ENCODE measurements at regions not wholly inside any gene's neighbourhood (a gene's known extent, or its start where the extent isn't known, plus 50 kb on each side); places are given as distances from the start of the nearest gene placed in this dataset.
"Not testable (repeated sequence)": the region's sequence is repeated elsewhere in the genome, so short reads cannot be mapped to it uniquely, and the experiment has no call there.

DNA sequence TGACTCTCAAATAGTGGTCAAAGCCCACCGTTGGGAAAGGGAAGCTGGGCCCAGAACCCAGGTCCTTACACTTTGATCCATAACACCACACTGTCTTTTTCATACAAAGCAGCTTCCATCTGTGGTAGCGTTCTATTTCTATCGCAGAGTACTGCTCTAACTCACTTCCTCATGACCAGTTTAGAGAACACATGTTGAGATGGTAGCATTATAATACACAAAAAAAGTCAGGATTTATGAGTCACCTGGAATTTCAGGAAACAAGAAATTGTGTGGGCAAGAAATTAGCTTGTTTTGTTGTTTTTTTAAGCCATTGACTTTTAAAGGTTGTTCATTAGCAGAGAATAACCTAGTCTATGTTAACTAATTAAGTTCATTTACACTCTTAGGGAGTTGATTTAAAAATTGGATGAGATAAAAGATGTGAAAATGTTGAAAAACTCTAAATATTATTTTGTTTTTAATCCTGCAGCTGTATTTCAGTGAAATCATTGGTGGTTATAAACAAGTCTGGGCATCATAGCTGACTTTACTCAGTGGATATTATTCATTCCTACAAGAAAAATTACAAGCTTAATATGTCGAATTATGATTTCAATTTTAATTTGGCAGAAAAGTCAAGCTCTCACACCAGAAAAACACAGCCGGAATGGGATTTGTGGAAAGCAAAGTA lies 1011.1 kb upstream of the HS3ST1 start:
- no peak for DNase-seq

DNA sequence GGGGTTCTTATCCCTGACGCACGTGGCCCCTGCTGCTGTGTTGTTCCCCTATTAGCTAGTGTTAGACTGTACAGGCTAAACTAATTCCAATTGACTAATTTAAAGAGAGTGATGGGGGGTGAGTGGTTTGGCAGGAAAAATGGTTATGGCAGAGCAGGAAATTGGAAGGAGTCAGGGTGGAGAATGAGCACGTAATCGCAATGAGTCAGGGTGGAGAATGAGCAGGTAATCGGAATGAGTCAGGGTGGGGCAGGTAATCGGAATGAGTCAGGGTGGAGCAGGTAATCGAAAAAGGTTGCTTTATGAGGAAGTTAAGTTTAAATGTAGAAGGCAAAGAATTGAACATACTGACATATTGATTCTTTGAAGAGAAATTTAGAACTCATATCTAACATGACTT lies 1002.6 kb upstream of the HS3ST1 start:
- not testable (repeated sequence) for DNase-seq

DNA sequence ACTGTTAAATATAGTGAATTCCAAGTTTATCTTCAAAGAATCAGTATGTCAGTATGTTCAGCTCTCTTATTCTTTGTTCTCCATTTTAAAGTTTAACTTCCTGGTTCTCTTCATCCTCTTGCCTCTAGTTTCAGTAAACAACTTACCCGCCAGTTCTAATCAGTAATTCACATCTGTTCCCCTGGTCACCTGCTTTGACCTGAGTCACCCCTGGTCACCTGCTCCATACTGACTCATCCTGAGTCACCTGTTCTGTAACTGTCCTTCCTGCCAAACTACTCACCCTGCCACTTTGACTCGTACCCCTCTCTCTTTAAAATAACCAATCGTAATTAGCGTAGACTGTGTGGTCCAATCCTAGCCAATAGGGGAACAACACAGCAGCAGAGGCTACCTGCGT lies 992.7 kb upstream of the HS3ST1 start:
- DNase-seq: no peak

DNA sequence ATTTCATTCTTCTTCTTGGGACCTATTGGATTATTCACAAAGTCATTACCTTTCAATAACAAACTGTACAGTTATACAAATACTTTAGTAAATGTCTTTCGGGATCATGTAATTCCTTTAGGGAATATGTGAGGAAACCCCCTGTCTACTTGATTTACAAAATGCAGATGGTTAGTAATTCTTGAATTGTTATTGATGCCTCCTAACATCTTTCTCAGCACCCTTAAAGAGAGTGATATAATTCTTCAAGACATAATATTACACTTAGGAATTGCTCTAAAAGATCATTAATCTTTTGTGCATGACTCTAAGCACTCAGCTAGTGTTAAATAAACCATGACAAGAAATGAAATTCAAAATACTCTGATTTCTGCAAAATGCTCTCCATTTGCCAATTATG lies 988.1 kb upstream of the HS3ST1 start:
- no peak for DNase-seq

DNA sequence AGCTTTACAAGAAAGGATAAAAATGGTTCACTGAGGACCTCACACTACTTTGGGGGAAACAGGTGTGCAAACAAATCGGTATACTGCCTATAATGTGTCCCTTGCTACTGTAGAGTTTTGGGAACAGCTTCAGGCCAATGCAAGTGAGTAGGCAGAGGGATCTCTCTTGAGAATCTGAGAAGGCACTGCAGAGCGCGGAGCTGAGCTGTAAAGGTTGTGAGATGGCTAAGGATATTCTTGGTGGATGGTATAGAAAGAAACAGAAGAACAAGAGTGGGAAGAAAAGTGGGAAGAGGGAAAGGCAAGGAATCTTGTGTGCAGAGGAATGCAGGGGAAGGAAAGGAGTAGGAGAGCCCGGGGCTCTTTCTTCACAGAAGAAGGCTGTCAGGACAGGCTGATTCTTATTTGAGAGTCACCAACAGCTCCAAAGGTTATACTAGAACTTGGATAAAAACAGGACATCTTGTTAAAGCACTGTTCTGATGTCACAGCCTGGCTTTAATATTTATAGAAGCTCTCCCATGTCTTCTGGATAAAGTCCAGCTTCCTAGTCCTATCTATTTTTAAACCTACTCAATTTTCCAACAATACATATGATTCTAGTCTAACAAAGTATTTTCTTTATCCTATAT lies 985.6 kb upstream of the HS3ST1 start:
- DNase-seq: no peak

DNA sequence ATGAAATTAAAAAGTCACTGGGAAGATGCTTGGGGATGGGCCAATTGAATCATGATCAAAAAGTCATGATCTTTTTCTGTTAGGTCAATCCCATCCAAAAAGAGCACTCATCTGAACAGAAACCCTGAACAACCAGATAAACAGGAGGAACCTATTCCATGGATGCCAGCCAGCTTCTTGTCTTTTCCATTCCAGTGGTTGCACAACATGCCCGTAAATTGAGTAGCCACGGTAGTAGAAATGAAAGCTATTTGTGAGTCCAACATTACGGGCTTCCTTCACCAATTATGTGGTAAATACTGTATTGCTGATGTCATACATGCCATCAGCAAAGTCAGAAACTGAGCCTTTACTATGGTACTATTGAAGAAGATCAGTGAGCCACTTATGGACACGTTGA lies 982.4 kb upstream of the HS3ST1 start:
- no peak for DNase-seq

DNA sequence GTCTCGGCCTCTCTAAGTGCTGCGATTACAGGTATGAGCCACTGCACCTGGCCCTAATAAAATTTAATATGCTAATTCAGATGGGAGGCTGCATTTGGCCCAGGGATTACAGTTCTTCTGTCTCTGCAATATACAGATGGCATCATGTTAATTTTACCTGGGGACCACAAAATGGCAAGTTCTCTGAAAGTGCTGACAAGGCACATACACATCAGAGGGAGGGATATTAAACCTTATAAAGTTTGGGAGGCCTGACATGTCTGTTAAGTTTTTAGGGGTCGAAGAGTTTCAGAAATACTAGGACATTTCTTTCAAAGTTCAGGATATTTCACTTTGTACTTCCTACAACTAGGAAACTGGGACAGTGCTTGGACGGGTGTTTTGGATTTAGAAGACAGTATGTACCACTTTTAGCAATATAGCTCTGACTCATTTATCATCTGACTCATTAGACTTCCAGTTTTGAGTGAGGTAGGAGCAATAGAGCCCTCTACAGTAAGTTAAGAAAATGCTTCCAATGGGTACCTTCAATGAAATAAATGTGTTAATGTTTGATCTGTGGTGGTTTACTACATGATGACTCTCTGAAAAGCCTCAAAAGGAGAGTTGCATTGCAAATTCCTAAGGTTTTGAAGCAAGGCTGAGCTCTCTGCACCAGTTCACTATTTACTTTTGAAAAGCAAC lies 981.0 kb upstream of the HS3ST1 start:
- DNase-seq: no peak

DNA sequence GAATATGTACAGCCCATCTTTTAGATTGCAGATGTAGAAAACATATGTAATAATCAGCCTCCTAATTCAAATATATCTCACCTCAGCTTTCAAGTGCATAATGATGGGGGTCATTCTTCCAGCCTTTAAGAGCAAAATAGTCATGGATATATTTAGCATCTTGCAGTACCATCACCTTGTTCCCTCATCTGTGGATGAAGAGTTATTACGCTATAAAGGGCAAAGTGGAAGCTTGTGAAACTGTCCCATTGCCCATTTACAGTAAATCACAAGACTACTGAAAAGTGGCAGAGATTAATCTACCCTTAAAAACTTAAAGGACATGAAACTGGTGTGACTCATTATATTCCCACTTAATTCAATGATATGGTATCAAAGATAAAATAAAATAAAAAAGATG lies 979.7 kb upstream of the HS3ST1 start:
- DNase-seq: no peak

DNA sequence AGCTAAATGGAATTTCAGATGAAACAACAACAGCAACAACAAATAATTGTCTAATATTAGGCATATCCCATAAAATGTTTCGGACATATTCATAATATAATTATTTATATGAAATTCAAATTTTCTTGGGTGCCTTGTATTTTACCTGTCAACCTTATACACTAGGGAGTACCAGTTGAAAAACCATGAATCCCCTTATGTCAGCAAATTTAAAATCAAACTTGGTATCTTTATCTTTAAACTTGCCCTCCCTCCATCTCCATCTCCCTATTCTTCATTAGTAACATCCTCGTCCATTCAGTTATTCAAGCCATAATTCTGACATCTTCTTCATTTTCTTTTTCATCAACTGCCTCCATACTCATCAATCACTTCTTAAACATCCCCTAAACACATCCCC lies 974.5 kb upstream of the HS3ST1 start:
- DNase-seq: no peak

DNA sequence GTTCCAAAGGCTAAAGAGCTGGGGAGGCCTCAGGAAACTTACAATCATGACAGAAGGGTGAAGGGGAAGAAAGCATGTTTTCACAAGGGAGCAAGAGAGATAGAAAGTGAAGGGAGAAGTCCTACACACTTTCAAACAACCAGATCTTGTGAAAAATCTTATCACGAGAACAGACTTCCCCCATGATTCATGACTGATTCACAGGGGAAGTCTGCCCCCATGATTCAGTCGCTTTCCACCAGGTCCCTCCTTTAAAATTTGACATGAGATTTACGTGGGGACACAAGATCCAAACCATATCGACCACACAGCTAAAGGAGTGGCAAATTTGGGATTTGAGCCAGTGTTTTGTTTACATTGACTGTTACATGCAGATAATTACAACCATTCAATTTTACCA lies 971.1 kb upstream of the HS3ST1 start:
- no peak for DNase-seq

DNA sequence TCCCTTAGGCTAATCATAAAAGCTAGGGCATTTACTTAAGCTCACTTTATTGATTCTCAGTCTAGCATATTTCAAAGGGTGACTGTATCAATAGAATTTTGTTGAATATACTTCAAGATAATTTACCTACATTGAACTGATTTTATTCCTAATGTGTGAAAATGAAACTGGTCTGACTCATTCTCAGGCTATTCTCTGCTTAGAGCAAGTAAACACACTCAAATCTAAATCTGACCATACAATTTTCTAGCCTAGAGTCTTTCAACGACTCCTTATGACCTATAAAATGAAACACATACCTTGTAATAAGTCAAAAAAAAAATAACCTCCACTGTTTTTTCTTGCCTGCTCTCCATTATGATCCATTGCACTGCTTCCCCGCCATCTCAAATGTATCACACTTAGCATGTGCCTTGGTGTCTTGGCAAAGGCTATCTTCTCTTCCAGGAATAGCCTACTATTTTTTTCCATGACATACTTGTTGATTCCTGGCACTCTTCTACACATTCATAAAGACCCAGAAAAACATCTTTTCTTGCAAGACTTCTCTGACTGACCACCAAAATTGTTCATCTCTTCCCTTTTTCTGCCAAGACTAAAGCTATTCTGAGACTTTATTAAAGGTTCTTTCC lies 965.1 kb upstream of the HS3ST1 start:
- no peak for DNase-seq

DNA sequence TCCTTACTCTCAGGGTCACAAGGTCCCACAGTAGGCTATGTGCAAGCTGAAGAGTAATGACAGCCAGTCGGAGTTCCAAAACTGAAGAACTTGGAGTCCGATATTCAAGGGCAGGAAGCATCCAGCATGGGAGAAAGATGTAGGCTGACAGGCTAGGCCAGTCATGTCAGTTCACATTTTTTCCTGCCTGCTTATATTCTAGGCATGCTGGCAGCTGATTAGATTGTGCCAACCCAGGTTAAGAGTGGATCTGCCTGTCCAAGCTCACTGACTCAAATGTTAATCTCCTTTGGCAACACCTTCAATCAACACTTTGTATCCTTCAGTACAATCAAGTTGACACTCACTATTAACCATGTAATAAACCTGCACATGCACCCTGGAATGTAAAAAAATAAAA lies 960.9 kb upstream of the HS3ST1 start:
- DNase-seq: no peak

DNA sequence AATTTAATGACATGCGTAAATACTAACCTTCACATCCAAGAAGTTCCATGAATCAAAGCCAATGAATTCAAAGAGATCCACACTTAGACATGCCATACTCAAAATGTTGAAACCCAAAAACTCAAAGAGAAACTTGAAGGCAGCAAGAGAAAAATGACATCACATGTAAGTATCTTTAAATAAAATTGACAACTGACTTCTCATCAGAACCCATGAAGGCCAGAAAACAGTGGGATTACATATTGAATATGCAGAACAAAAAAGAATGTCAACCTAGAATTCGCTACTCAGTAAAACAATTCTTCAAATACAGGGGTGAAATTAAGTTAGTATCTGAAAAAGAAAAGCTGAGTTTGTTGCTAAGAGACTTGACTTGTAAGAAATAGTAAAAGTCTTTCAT lies 953.9 kb upstream of the HS3ST1 start:
- no peak for DNase-seq

DNA sequence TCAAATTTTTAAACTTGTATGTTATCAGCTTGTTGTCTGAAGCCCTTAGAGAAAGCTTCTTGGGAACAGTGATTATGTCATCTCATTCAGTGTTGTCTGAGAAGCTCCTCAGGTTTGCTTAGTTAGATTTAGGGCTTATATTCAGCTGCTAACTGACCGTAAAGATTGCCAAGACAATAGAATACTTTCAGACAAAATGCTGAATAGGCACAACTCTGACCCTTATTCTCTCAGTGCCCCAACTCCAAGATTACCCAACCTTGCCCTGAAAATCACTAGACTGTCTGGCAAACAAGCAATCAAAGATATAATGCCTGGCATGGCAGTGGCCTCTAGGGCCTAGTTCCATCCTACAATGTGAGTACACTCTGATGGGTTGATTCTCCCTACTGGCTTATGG lies 950.5 kb upstream of the HS3ST1 start:
- DNase-seq: no peak

DNA sequence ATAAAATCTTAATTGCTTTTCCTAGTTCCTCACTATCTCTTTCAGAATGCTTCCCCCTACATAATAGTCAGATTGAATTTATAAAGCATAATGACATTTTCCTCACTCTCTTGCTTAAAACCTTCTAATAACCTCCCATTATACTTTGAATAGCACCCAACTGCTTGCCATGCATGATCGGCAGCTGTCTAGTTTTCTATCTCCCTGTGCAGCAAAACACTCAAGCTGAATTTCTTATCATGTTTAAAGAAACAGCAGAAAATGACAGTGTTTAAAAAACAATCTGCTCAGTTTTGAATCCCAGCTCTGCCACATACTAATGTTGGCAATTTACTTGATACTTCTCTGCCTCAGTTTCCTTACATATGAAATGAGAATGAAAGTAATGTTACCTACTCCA lies 947.1 kb upstream of the HS3ST1 start:
- DNase-seq: no peak

DNA sequence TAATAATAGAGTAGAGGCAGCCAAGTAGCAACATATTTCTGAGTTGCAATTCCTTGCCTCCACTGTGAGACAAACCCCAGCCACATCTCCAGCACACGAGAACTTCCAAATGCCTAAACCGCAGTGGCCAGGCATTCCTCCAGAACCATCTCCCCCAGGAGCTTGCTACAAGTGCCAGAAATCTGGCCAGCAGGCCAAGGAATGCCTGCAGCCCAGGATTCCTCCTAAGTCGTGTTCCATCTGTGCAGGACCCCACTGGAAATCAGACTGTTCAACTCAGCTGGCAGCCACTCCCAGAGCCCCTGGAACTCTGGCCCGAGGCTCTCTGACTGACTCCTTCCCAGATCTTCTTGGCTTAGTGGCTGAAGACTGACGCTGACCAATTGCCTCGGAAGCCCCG lies 937.2 kb upstream of the HS3ST1 start:
- not testable (repeated sequence) for DNase-seq

DNA sequence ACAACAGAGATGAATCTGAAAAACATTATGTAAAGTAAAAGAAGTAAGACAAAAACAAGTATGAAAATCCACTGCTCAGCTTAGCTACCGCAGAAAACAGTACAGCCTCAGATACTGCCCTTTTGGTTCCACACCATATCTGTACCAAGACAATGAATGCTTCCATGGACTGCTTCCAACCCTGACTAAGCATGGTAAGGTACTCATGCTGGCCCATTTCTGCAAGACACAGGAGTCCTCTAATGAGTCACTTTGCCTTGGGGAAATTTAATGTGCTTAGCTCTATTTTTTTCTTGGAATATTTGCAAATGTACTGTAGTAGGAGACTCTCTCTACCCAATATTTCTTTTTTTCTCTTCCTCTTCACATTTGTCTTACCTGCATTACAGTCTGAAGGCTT lies 931.7 kb upstream of the HS3ST1 start:
- no peak for DNase-seq

DNA sequence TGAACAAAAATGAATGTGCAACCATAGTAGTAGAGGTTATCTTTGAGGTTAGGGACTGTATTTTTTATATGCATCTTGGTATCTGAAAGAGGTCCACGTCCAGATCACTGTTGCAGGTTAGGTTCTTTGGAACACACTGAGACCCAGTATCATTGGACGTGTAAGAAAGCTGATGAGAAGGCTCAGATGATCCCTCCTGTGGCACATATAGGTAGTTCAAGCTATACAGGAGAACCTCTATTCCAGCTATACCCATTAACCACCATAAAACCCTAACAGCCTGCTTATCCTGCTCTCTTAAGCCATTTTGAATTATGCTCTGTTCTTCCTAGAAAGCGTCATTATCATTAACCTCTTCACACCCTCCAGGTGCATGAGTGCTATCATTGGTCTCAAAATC lies 930.7 kb upstream of the HS3ST1 start:
- DNase-seq: no peak

DNA sequence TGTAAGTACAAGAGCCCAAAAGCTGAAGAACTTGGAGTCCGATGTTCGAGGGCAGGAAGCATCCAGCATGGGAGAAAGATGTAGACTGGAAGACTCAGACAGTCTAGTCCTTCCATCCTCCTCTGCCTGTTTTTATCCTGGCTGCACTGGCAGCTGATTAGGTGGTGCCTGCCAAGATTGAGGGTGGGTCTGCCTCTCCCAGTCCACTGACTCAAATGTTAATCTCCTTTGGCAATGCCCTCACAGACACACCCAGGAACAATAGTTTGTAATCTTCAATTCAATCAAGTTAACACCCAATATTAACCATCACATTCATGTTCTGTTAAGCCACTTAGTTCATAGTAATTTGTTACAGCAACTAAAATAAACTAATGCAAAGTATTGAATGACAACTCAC lies 904.4 kb upstream of the HS3ST1 start:
- not testable (repeated sequence) for DNase-seq

DNA sequence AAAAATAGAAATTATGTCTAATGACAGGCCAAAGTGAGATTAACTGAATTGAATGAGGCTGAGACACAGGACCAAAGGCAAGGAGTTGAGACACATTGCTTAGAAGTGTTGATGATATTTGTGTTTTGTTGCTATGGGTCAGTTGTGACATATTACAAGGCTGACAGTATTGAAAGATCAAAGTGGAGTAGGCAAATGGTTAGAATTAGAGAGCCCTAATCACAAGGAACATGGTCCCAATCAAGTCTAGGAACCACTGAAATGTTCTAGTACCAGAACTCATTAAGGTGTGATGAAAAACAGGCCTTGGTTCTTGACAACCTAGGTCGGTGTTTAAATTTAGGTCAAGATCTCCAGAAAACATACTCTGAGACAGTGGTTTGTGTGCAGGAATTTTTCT lies 896.3 kb upstream of the HS3ST1 start:
- no peak for DNase-seq

DNA sequence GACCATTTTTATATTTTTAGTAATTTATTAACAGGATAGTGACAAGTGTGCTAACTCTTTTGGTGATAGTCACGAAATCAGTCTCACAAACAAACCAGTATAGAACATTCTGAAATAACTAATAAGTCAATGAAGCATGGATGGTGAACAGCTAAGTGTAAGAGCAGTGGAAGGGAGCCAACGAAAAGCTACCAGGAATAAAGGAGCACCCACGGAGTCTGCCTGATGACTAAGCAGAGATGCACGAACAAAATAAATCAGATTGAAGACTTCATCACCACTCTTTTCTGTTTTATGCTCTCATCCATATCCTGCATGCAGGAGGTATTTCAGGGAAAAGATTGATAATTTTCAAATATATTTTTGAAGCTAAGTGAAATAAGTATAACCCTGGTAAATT lies 891.1 kb upstream of the HS3ST1 start:
- DNase-seq: no peak

DNA sequence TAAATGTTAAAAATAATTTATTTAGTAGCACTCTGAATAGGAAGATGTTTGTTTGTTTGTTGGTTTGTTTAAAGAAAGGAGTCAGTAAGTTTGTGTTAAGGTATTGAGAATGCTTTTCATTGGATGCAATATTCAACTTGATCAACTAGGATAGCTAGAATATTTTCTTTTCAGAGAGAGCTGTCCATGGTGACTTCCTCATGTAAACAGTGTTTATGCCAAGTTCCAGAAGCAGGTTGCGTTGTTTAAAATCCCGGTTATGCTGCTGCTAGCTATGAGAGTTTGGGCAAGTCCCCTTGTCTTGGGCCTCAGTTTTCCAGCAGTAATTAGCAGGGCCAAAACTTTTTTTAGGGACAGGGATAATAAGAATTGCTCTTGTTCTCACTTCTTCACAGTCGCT lies 876.2 kb upstream of the HS3ST1 start:
- DNase-seq: no peak

DNA sequence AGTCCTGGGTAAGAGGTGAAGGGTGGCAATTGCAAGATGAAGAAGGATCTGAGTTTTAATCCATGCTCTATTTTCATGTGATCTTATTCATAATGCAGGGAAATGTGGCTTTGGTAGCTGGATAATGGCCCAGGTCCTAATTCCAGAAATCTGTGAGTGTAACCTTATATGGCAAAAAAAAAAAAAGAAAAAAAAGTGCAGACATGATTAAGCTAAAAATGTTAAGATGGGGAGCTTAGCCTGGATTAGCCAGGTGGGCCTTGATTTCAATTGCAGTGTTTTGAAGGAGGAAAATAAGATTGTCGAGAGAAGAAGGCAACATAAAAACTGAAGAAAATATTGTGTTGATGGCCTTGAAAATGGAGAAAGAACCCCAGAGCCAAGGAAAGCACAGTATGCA lies 867.7 kb upstream of the HS3ST1 start:
- DNase-seq: no peak

DNA sequence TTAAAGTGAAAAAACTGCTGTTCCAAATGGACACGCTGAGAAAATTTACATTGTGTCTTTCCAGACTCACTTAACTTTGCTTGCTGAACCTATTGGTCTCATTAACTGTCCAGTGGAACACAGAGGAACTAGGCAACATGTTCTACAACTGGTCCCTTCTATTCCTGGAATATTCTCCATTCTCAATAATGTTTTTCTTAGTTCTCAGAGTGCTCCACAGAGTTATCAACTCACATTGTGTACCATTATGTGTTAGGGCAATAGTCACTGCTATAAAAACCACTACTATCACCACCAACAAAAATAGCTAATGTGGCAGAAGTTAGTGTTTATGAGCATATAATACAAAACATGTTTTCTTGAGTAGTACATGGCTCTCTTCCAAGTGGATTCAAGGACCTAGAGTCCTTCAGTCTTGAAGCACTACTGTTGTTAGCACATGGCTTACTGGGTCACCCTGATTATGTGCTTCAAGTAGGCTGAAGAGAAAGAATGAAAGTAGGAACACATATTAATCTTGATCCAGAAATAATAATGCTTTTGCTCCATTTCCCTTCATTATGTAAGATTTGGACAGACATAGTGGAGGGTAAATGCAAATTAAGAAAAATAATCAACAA lies 865.3 kb upstream of the HS3ST1 start:
- no peak for DNase-seq
